Thyroid gland (tissue), 4 donors: ENCODE measurements at regions not wholly inside any gene's neighbourhood (a gene's known extent, or its start where the extent isn't known, plus 50 kb on each side); places are given as distances from the start of the nearest gene placed in this dataset.

Source experiments
- CTCF ChIP-seq, 6 experiments: fragments of 200-600 bp in 3 of 6; fragments of 450-650 bp in 3 of 6; sonication (generic) in 3 of 6; IDR thresholded peaks; one replicate each; pipeline ENCODE4 v1.5.1; 2016 to 2019; ENCODE audit warnings: antibody characterized with exemption in 6 of 6, mild to moderate bottlenecking in 2 of 6, inconsistent platforms in 1 of 6, moderate library complexity in 1 of 6
- POLR2A ChIP-seq, 2 donors: fragments of 450-650 bp; IDR thresholded peaks; one replicate each; pipeline ENCODE4 v1.6.1; 2017; ENCODE audit warnings: antibody characterized with exemption in 2 of 2, mild to moderate bottlenecking in 2 of 2, moderate library complexity in 1 of 2

GRCh38 chr4:166481055-166481454, 608.0 kb downstream of the TLL1 start:
- TF ChIP-seq CTCF (IDR thresholded peaks at IDR 0.05) (no peak), POLR2A (IDR thresholded peaks at IDR 0.05) (no peak)
